ENCODE measurements at regions not wholly inside any gene's neighbourhood (a gene's known extent, or its start where the extent isn't known, plus 50 kb on each side); places are given as distances from the start of the nearest gene placed in this dataset.

DNA sequence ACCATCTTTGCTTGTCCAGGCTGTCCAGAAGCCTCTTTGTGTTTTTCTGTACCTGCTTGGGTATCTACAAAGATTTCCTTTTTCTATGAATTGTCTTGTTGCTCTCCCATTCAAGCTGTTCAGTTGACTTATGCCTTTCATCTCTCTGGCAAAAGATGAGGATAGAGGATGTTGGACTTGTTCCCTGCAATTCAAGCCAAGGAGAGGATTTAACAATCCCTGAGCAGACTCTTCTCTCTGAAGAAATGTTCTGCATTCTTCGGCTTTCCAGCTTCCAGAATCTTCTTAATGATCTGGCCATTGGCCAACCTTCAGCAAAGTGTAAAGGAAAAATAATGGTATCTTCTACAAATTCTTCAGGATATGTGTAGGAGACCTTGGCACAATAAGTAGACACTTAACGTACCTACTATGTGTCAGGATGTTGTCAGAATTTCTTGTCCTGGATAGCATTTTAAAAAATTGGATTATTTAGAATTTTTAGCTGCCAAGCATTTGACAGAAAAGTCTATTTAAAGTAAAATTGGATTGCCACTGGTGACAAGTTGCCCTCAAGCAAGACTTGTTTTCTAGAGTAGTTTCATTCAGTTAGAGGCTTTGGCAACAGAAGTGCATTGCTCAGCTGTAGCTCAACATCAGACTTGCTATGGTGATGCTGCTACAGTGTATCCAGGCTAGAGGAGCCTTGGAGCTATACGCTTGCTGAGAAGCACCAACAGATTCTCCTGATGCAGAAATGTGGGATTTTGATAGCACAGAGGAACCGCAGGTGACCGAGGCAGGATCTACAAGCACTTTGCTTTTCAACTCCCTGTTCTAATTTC is 455.7 kb downstream of the SUCLA2 start:
- no peak for TF ChIP-seq POLR2A (IDR thresholded peaks at IDR 0.05; ENCODE audit: low read depth, low read length)
- no peak for TF ChIP-seq TAF1 (IDR thresholded peaks at IDR 0.05; ENCODE audit: low read depth, low read length)
- no peak for TF ChIP-seq POLR2AphosphoS5 (IDR thresholded peaks at IDR 0.05; ENCODE audit: low read depth, low read length)
- no peak for TF ChIP-seq POU2F2 (IDR thresholded peaks at IDR 0.05; ENCODE audit: low read depth, low read length)
